HUES64 (cell line): ENCODE measurements at regions not wholly inside any gene's neighbourhood (a gene's known extent, or its start where the extent isn't known, plus 50 kb on each side); places are given as distances from the start of the nearest gene placed in this dataset.

Experiments used
- H3K27ac ChIP-seq: 2 replicates; pipeline ENCODE4 v1.7.0; 2013; ENCODE audit warnings: low read depth, low read length, inconsistent platforms
- H3K27me3 ChIP-seq: 2 replicates; pipeline ENCODE4 v1.6.1; 2013; ENCODE audit warnings: mild to moderate bottlenecking, low read length; ENCODE audit not compliant: insufficient read depth
- H3K36me3 ChIP-seq: 2 replicates; pipeline ENCODE4 v1.6.1; 2013; ENCODE audit warnings: mild to moderate bottlenecking, low read length; ENCODE audit not compliant: insufficient read depth
- H3K4me1 ChIP-seq: 2 replicates; pipeline ENCODE4 v1.6.1; 2013; ENCODE audit warnings: mild to moderate bottlenecking, low read length, moderate library complexity; ENCODE audit not compliant: insufficient read depth
- H3K4me3 ChIP-seq: 2 replicates; pipeline ENCODE4 v1.5.1; 2013; ENCODE audit warnings: mild to moderate bottlenecking, low read length, moderate library complexity
- H3K9ac ChIP-seq: 2 replicates; pipeline ENCODE4 v1.6.1; 2013; ENCODE audit warnings: mild to moderate bottlenecking, low read depth, low read length
- H3K9me3 ChIP-seq: 2 replicates; pipeline ENCODE4 v1.6.1; 2013; ENCODE audit warnings: low read depth, low read length; ENCODE audit not compliant: insufficient read depth
- WGBS: fragments of 150-250, 120-280 bp; methylation state at CpG from one replicate; pipeline ENCODE4 v1.1.7; 2013; ENCODE audit warnings: missing lambda C conversion rate; 5-methylcytosine and 5-hydroxymethylcytosine counted together

DNA sequence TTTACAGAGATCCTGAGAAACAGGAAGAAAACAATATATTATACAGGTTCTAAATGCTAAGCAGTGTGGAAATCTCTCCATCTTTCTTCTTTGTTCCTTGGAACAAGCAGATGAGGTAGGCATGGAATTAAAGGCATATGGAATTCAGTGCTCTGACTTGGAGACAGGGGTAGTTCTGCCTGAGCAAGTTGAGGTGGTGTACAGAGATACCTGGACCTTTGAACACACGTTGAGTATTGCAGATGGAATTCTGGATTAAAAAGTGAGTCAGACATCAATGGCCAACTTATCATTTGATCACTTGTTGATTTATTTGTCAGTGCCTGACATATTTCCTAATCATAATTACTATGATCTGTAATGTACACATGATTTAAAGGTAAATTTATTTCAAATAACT, 293.9 kb upstream of the IRX4 start:
- no peaks in the 10 kb centered on the region for H3K9me3 ChIP-seq
- H3K27ac ChIP-seq, result no peak overlapping the region
- H3K36me3 ChIP-seq, result no peaks in the 10 kb centered on the region
- WGBS, result 95% methylated on average over 1 of the region's 1 CpG
- H3K4me3 ChIP-seq, result no peak overlapping the region
- H3K9ac ChIP-seq, result no peak overlapping the region
- H3K4me1 ChIP-seq, result no peaks in the 10 kb centered on the region
- H3K27me3 ChIP-seq, result no peaks in the 10 kb centered on the region

DNA sequence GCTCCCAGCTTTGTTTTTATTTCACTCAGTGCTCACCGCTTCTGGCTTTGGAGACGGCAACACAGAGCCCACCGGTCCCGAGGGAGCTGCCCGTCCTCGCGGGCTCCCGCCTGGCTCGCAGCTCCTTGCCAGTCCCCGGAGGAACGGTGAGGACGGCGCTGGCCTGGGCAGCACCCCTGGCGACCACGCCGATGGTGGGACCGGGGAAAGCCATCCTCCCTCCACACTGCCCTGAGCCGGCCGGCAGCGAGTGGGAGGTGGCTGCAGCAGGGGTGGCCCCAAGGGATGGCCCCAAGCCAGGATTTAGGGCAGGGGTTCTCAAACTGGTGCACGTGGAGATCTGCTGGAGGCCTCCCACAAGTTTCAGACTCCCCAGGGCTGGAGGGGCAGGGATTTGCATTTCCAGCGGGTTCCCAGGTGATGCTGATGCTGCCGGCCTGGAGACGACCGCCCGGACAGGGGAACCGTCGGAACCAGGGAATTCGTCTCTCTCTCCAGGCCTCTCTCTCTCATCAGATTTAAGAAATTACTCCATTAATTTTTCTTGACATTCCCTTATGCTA, 293.2 kb upstream of the IRX4 start:
- no peaks in the 10 kb centered on the region for H3K36me3 ChIP-seq
- WGBS, result 95% methylated on average over 29 of the region's 29 CpGs
- no peak overlapping the region for H3K4me3 ChIP-seq

DNA sequence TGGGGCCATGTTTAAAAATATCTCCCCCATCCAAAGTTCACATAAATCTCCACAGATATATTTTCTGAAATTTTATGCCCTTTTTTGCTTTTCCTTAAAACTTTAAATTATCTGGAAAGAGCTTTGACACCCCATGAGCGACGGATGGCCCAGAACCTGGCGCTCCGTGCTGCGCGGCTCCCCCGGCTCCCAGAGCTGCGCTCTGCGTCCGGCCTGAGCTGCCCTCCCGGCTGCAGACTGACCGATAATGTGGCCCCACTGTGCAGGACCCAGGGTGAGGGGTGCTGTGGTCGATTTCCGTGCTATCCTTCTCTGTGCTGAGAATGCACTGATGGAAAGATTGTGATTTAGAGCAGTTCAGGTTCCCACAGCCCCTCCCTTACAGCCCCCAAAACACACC, 292.3 kb upstream of the IRX4 start:
- 94% methylated on average over 14 of the region's 14 CpGs for WGBS
- Histone ChIP-seq H3K27ac (no peak overlapping the region), H3K4me1 (no peaks in the 10 kb centered on the region), H3K4me3 (no peak overlapping the region), H3K27me3 (no peaks in the 10 kb centered on the region), H3K9ac (no peak overlapping the region), H3K9me3 (no peaks in the 10 kb centered on the region), H3K36me3 (no peaks in the 10 kb centered on the region)

More for the DNA sequence above, 293.2 kb upstream of the IRX4 start:
- Histone ChIP-seq H3K9me3 (no peaks in the 10 kb centered on the region), H3K27me3 (no peaks in the 10 kb centered on the region), H3K27ac (no peak overlapping the region), H3K4me1 (no peaks in the 10 kb centered on the region), H3K9ac (no peak overlapping the region)

DNA sequence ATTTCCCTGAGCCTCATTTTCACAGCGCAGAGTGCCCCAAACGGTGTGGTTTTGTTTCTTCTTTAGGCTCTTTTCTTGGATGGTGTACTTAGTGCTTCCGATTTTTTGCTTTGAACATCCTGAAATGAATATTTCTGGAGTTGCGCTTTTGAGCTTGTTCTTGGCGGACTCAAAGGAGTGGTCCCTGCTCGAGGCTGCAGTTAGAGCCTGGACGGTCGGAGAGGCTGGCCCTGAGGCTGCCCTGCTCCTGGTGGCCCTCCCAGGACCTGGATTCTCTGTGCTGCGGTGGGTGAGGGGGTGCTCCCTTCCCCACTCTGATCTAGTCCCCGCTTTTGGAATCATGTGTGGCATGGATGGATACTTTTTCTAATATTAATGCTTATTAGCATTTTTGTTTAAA, 291.8 kb upstream of the IRX4 start:
- H3K27me3 ChIP-seq, result no peaks in the 10 kb centered on the region
- H3K9me3 ChIP-seq, result no peaks in the 10 kb centered on the region
- WGBS, result 90% methylated on average over 9 of the region's 10 CpGs
- H3K36me3 ChIP-seq, result no peaks in the 10 kb centered on the region
- no peak overlapping the region for H3K4me3 ChIP-seq
- H3K27ac ChIP-seq, result no peak overlapping the region
- no peaks in the 10 kb centered on the region for H3K4me1 ChIP-seq
- no peak overlapping the region for H3K9ac ChIP-seq

DNA sequence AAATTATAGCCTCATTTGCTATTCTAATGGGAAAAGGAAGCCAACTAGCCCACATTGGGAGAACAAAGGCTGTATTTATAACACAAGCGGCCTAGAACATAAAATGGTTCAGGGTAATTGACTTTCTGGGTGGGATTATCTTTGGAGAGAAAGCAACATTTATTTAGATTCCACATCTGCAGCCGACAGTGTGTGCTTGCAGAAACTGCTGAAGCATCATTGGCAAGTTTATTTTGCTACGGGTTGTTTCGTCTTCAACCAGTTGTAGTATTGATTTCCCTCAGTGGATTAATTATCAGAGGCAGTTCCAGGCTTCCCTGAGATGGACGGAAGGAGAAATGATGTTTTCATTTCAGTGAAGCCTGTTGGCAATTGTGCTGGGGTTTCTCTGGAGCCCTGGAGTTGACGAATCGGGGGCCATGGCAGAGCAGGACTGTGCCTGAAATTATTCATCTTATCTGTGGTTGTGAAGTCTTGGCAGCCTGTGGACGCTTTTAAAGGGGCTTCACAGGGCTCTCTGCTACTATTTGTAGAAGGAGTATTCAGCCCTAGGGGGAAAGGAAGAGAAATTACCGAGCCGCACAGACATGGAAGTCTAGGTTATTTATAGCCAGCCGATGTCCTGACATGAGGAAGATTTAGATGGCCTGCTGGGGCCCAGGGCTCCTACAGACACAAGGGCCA, 290.6 kb upstream of the IRX4 start:
- Histone ChIP-seq H3K9ac (no peak overlapping the region), H3K9me3 (no peaks in the 10 kb centered on the region), H3K4me1 (no peaks in the 10 kb centered on the region), H3K27ac (no peak overlapping the region), H3K27me3 (no peaks in the 10 kb centered on the region), H3K36me3 (no peaks in the 10 kb centered on the region), H3K4me3 (no peak overlapping the region)
- WGBS, result 90% methylated on average over 11 of the region's 11 CpGs

DNA sequence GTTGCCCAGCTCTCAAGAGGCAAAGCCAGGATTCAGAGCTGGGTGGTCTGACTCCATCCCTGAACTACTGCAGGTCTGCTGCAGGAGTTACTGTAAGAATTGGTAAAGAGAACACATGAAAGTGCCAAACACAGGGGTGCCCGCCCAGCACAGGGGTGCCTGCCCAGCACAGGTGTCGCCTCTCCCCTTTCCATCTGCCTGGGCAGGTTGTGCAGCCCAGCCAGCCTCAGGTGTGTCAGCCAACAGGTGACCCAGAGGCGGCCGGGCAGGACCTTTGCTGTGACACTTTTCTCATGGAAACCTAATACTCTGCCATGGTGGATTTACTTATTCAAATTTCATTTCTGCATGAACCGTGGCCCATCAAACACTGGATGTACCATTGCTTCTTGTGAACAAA, 289.7 kb upstream of the IRX4 start:
- Histone ChIP-seq H3K9me3 (no peaks in the 10 kb centered on the region), H3K27me3 (no peaks in the 10 kb centered on the region)
- WGBS, result 92% methylated on average over 5 of the region's 5 CpGs

DNA sequence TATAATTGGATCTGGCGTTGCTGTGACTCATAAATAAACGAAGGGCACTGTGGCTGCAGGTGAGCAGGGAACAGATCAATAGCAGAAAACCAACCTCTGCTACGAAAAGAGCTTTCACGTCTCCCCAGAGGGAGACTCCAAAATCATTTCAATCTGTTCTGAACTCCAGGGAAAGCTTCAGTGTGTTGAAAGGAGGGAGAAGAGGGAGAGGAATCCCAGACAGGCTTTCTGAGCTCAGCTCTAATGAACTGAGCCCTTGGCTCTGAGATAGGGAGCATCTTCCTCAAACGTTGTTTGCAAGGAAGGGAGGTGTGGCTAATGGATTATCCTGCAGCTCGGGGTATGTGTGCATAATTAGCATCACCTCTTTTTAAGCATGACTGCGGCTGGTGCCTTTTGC, 288.0 kb upstream of the IRX4 start:
- Histone ChIP-seq H3K4me3 (no peak overlapping the region), H3K4me1 (peaks cover 1% of the 10 kb centered on the region; the same call in 1 of the 2 replicates), H3K9me3 (no peaks in the 10 kb centered on the region), H3K9ac (no peak overlapping the region), H3K27me3 (no peaks in the 10 kb centered on the region; the same call in 1 of the 2 replicates), H3K36me3 (no peaks in the 10 kb centered on the region), H3K27ac (no peak overlapping the region)
- 68% methylated on average over 7 of the region's 7 CpGs for WGBS

More for the DNA sequence above, 289.7 kb upstream of the IRX4 start:
- no peaks in the 10 kb centered on the region for H3K36me3 ChIP-seq
- no peak overlapping the region for H3K9ac ChIP-seq
- no peak overlapping the region for H3K27ac ChIP-seq
- no peak overlapping the region for H3K4me3 ChIP-seq
- H3K4me1 ChIP-seq, result no peaks in the 10 kb centered on the region

DNA sequence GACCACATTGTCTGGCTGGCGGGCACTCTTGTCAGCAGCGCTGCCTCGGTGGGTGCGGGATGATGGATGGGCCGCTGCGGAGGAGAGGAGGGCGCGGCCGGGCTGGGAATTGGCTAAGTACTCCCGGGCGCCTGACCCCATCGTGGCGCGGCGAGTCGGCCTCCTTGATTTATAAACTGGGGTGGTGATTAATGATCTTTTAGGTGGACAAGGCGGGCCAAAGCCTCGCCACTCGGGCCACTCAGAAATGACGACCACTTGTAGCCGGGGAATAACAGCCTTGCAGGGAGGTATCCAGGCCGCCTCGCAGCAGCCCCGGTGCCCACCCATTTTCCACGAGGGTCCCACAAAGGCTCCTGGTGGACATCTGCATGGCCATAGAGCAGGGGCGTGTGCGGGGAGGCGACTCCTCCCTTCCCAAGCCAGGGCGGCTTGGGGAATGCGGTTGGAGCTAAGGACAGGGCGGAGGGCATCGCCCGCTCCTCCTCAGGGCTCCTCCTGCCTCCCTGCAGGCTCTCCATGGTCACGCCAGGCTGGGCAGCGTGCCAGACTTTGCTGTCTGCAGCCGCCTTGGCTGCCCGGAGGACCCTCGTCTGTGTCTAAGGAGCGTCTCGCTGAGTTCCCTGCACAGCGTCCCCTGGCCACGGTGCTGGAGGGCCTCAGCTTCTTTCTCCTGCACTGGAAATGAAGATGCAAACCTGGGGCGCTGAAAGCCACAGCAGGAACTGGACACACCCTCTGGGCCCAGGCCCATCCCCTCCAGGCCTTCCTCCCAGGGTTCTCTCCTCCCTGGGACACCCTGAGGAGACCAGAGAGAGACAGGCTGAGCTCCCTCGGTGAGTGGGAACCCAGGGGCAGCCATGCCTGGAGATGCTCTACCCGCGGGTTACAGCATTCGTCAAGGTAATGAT, 287.4 kb upstream of the IRX4 start:
- Histone ChIP-seq H3K4me3 (no peak overlapping the region), H3K9ac (no peak overlapping the region), H3K4me1 (peaks cover 8% of the 10 kb centered on the region), H3K36me3 (no peaks in the 10 kb centered on the region), H3K27ac (no peak overlapping the region), H3K27me3 (no peaks in the 10 kb centered on the region; the same call in 1 of the 2 replicates), H3K9me3 (no peaks in the 10 kb centered on the region)
- WGBS, result 92% methylated on average over 47 of the region's 47 CpGs

DNA sequence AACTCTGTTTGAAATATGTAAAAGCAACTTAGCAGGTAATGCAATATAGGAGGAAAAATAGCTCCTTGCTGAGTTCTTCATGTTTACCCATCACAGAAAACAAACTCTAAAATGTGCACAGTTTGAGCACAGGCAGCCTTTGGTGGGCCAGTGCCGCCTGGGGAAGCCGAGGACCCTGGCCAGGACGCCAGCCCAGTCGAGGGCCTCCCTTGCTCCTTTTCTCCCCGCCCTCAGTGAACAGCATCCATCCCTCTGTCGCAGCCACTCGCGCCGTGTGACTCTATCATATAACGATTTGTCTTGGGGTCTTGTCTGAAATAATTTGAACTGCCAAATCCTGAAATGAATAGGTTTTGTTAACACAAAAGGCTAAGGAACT, 286.7 kb upstream of the IRX4 start:
- Histone ChIP-seq H3K9me3 (no peaks in the 10 kb centered on the region), H3K4me1 (peaks cover 13% of the 10 kb centered on the region), H3K27me3 (no peaks in the 10 kb centered on the region; the same call in 1 of the 2 replicates), H3K4me3 (no peak overlapping the region), H3K36me3 (no peaks in the 10 kb centered on the region), H3K9ac (no peak overlapping the region), H3K27ac (no peak overlapping the region)
- 94% methylated on average over 10 of the region's 10 CpGs for WGBS

DNA sequence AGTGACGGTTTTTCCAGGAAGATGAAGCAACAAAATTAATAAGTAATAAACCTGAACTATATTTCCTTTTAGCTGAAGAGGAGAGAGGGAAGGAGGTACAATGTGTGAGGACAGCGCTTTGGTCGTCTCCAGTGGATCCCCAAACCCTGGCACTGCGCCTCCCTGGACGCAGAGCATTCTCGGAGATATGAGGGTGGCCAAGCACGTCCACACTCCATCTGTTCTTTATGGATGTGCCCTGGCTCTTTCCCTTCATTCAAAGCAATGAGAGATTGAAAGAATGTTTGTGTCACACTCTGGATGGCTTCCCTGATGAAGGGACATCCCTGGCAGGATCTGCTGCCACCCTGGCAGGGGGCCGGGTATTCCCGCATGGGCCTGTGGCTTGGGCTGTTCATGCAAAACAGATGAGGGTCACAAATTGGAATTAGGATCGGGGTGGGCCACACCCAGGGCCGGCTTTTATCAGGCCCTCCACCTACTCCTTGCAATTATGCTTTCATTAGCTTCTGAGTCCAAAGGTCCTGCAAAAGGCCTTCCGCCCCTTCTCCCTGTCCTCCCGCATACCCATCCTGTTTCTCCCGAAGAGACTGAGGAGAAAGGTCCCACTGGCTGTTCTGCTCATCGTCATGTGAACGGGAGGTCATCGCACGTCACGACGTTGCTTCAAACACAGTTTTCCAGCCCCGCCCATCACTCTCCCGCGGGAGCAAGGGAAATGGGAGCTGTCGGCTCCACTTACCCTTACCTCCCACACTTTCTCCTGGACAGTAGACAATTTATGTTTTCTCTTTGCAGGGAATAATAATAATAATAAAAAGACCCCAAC, 286.1 kb upstream of the IRX4 start:
- Histone ChIP-seq H3K27ac (no peak overlapping the region), H3K36me3 (no peaks in the 10 kb centered on the region), H3K4me3 (no peak overlapping the region), H3K4me1 (peaks cover 16% of the 10 kb centered on the region), H3K9ac (no peak overlapping the region), H3K27me3 (no peaks in the 10 kb centered on the region; the same call in 1 of the 2 replicates), H3K9me3 (no peaks in the 10 kb centered on the region)
- WGBS, result 93% methylated on average over 24 of the region's 24 CpGs
